SU-DHL-6 (cell line): ENCODE measurements at regions not wholly inside any gene's neighbourhood (a gene's known extent, or its start where the extent isn't known, plus 50 kb on each side); places are given as distances from the start of the nearest gene placed in this dataset.

Experiments
- EZH2phosphoT487 ChIP-seq: fragments of 200-600 bp; sonication (generic), shearing (Covaris generic); conservative IDR thresholded peaks from 2 replicates; pipeline ENCODE4 v1.6.1; 2018; ENCODE audit warnings: mild to moderate bottlenecking, antibody characterized with exemption, low read length, moderate library complexity, mixed read lengths
- TF ChIP-seq, protein P1 (sequence below): fragments of 200-600 bp; sonication (generic); IDR thresholded peaks from one replicate; pipeline ENCODE4 v1.5.1; 2017; ENCODE audit warnings: antibody characterized with exemption, mild to moderate bottlenecking, low read length, moderate library complexity; ENCODE audit not compliant: insufficient read depth, poor library complexity, severe bottlenecking

DNA sequence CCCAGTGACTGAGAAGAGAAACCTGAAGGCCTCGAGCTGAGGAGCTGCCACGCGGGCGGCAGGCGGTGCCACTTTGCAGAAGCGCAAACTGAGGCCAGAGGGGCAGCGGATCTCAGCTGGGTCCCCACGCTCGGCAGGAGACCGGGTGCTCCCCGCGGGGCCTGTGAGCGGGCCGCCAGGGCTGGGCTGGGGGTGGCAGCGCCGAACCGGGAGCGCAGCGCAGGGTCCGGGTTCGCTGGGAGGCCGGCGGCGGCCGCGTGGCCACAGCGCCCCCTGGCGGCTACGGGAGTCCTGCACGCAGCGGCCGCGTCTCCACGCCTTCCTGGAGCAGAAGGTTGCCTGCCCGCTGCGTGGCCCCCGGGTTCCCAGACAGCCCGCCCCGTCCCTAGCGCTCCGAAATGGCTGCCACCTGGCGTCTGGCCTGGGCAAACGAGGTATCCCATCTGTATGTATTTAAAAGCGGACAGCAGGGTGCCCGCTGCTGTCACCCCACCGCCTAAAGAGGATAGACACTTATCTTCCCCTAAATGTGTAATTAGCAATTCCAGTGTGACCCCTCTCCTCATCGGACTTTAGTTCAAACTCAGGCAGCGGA, 96.1 kb upstream of the CDH5 start:
- TF ChIP-seq, protein P1, sequence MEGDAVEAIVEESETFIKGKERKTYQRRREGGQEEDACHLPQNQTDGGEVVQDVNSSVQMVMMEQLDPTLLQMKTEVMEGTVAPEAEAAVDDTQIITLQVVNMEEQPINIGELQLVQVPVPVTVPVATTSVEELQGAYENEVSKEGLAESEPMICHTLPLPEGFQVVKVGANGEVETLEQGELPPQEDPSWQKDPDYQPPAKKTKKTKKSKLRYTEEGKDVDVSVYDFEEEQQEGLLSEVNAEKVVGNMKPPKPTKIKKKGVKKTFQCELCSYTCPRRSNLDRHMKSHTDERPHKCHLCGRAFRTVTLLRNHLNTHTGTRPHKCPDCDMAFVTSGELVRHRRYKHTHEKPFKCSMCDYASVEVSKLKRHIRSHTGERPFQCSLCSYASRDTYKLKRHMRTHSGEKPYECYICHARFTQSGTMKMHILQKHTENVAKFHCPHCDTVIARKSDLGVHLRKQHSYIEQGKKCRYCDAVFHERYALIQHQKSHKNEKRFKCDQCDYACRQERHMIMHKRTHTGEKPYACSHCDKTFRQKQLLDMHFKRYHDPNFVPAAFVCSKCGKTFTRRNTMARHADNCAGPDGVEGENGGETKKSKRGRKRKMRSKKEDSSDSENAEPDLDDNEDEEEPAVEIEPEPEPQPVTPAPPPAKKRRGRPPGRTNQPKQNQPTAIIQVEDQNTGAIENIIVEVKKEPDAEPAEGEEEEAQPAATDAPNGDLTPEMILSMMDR: peak; percentile 67
- no peak for TF ChIP-seq EZH2phosphoT487
